Thyroid gland (tissue), 4 donors: ENCODE measurements at regions not wholly inside any gene's neighbourhood (a gene's known extent, or its start where the extent isn't known, plus 50 kb on each side); places are given as distances from the start of the nearest gene placed in this dataset.

Experiments used
- DNase-seq, 2 donors: peaks; one replicate each; pipeline ENCODE4 v3.0.0-alpha.2; 2019
- H3K27ac ChIP-seq, 3 donors: fragments of 200-600 bp; sonication (generic); 1 replicate in 2 of 3; 2 replicates in 1 of 3; pipeline ENCODE4 v1.5.1; 2016 to 2019; ENCODE audit warnings: mild to moderate bottlenecking in 1 of 3, moderate library complexity in 1 of 3
- H3K27me3 ChIP-seq: fragments of 200-600 bp; sonication (generic); one replicate; pipeline ENCODE4 v1.5.1; 2019
- H3K36me3 ChIP-seq, 2 donors: fragments of 200-600 bp; sonication (generic); one replicate each; pipeline ENCODE4 v1.5.1; 2016 to 2019
- H3K4me1 ChIP-seq, 2 donors: fragments of 200-600 bp; sonication (generic); one replicate each; pipeline ENCODE4 v1.5.1; 2017 to 2019
- H3K4me3 ChIP-seq, 3 donors: fragments of 200-600 bp; sonication (generic); replicated peaks in 1 of 3; 1 replicate in 2 of 3; 2 replicates in 1 of 3; pipeline ENCODE4 v1.5.1; 2016; ENCODE audit warnings: mild to moderate bottlenecking in 1 of 3
- H3K9me3 ChIP-seq: fragments of 200-600 bp; sonication (generic); one replicate; pipeline ENCODE4 v1.5.1; 2017
- CTCF ChIP-seq, 6 experiments: fragments of 200-600 bp in 3 of 6; fragments of 450-650 bp in 3 of 6; sonication (generic) in 3 of 6; IDR thresholded peaks; one replicate each; pipeline ENCODE4 v1.5.1; 2016 to 2019; ENCODE audit warnings: antibody characterized with exemption in 6 of 6, mild to moderate bottlenecking in 2 of 6, inconsistent platforms in 1 of 6, moderate library complexity in 1 of 6
- POLR2A ChIP-seq, 2 donors: fragments of 450-650 bp; IDR thresholded peaks; one replicate each; pipeline ENCODE4 v1.6.1; 2017; ENCODE audit warnings: antibody characterized with exemption in 2 of 2, mild to moderate bottlenecking in 2 of 2, moderate library complexity in 1 of 2
- WGBS, 2 donors: methylation state at CpG; one replicate each; pipeline ENCODE4 v1.1.5; 2017; 5-methylcytosine and 5-hydroxymethylcytosine counted together
- intact Hi-C: fragments of 100-400 bp; cut with DNase I; formaldehyde crosslinking; loops from one replicate; pipeline ENCODE4 v1.15.1; 2023

GRCh38 chr6:14284969-14285590 lies 167.5 kb downstream of the CD83 start:
- Histone ChIP-seq H3K27me3 (no peaks in the 10 kb centered on the region), H3K27ac (no peak overlapping the region), H3K36me3 (no peaks in the 10 kb centered on the region), H3K4me3 (no peak overlapping the region), H3K9me3 (no peaks in the 10 kb centered on the region), H3K4me1 (no peaks in the 10 kb centered on the region)
- intact Hi-C loops: no loop called here
- WGBS, 2 donors: 80 to 87% methylated on average over 7 of the region's 7 CpGs
- no peak for DNase-seq
- no peak for TF ChIP-seq POLR2A (IDR thresholded peaks at IDR 0.05)
- no peak for TF ChIP-seq CTCF (IDR thresholded peaks at IDR 0.05)

GRCh38 chr6:14286144-14286543 lies 168.6 kb downstream of the CD83 start:
- WGBS, 2 donors: 61 to 75% methylated on average over 5 of the region's 5 CpGs
- TF ChIP-seq POLR2A (IDR thresholded peaks at IDR 0.05) (no peak), CTCF (IDR thresholded peaks at IDR 0.05) (no peak)
- H3K36me3 ChIP-seq: no peaks in the 10 kb centered on the region
- H3K27me3 ChIP-seq: no peaks in the 10 kb centered on the region
- intact Hi-C loops: no loop called here
- no peak overlapping the region for H3K27ac ChIP-seq
- no peak for DNase-seq
- no peak overlapping the region for H3K4me3 ChIP-seq
- no peaks in the 10 kb centered on the region for H3K9me3 ChIP-seq
- no peaks in the 10 kb centered on the region for H3K4me1 ChIP-seq

- 76 to 90% methylated on average over 1 of the region's 1 CpG for WGBS, 2 donors
- Histone ChIP-seq H3K4me3 (no peak overlapping the region), H3K36me3 (no peaks in the 10 kb centered on the region), H3K27ac (no peak overlapping the region), H3K9me3 (no peaks in the 10 kb centered on the region), H3K27me3 (no peaks in the 10 kb centered on the region), H3K4me1 (no peaks in the 10 kb centered on the region)
- DNase-seq: no peak
- intact Hi-C loops: no loop called here
- TF ChIP-seq POLR2A (IDR thresholded peaks at IDR 0.05) (no peak), CTCF (IDR thresholded peaks at IDR 0.05) (no peak)
Observed at GRCh38 chr6:14286634-14287428, 169.3 kb downstream of the CD83 start.

- intact Hi-C loops: no loop called here
- no peak for DNase-seq
- TF ChIP-seq POLR2A (IDR thresholded peaks at IDR 0.05) (no peak), CTCF (IDR thresholded peaks at IDR 0.05) (no peak)
- H3K4me1 ChIP-seq: no peaks in the 10 kb centered on the region
- H3K27ac ChIP-seq: no peak overlapping the region
- no peaks in the 10 kb centered on the region for H3K36me3 ChIP-seq
- no peak overlapping the region for H3K4me3 ChIP-seq
- no peaks in the 10 kb centered on the region for H3K27me3 ChIP-seq
- H3K9me3 ChIP-seq: no peaks in the 10 kb centered on the region
Observed at GRCh38 chr6:14287707-14288106, 170.1 kb downstream of the CD83 start.

GRCh38 chr6:14288910-14289309 lies 171.3 kb downstream of the CD83 start:
- no peak for TF ChIP-seq CTCF (IDR thresholded peaks at IDR 0.05)
- TF ChIP-seq POLR2A (IDR thresholded peaks at IDR 0.05): no peak
- DNase-seq: no peak
- Histone ChIP-seq H3K36me3 (no peaks in the 10 kb centered on the region), H3K27me3 (no peaks in the 10 kb centered on the region), H3K27ac (no peak overlapping the region), H3K4me1 (peaks cover 6% of the 10 kb centered on the region in 2 donors), H3K4me3 (no peak overlapping the region), H3K9me3 (no peaks in the 10 kb centered on the region)
- intact Hi-C loops: no loop called here
- WGBS, 2 donors: 99 to 100% methylated on average over 3 of the region's 3 CpGs
